ENCODE measurements at regions not wholly inside any gene's neighbourhood (a gene's known extent, or its start where the extent isn't known, plus 50 kb on each side); places are given as distances from the start of the nearest gene placed in this dataset.

DNA sequence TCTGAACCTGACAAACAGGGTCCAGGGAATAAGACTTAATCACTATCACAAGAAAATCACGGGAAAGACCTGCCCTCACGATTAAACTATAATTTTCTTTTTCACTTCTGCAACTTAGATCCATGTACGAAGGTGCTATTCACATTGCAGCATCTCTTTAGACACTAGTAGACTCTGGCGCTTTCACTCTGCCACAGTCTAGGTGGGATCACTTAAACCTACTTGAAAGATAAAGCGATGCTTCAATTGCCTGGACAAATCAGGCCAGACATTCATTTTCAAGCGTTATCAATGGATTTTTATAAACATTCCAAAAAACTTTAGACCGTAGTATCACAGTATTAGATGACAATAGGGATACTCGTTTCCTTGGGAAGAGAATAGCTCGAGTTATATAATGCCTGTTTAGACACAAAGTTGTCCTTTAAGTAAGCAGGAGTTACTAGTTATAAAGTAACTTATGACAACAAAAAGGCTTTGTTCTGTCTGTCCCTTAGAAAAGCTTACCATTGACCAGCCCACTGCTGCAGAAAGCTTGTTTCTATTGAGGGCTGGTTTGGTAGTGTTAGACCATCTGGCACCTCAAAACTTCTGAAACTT, 367.3 kb downstream of the UTRN start (continued):
- no peak for TF ChIP-seq NFYC (CRISPR knock-in tag; IDR thresholded peaks at IDR 0.05)
- TF ChIP-seq ZNF879 (CRISPR knock-in tag; IDR thresholded peaks at IDR 0.05) = no peak
- no peak for TF ChIP-seq ZNF605 (CRISPR knock-in tag; IDR thresholded peaks at IDR 0.05)
- no peak for TF ChIP-seq ZNF263 (CRISPR knock-in tag; IDR thresholded peaks at IDR 0.05)
- TF ChIP-seq MED13 (CRISPR knock-in tag; IDR thresholded peaks at IDR 0.05) = no peak
- no peak for TF ChIP-seq ZNF547 (CRISPR knock-in tag; IDR thresholded peaks at IDR 0.05)
- no peak for TF ChIP-seq PLRG1 (conservative IDR thresholded peaks at IDR 0.05)
- TF ChIP-seq ZNF329 (CRISPR knock-in tag; IDR thresholded peaks at IDR 0.05; ENCODE audit: low read depth) = no peak
- TF ChIP-seq, protein P1, sequence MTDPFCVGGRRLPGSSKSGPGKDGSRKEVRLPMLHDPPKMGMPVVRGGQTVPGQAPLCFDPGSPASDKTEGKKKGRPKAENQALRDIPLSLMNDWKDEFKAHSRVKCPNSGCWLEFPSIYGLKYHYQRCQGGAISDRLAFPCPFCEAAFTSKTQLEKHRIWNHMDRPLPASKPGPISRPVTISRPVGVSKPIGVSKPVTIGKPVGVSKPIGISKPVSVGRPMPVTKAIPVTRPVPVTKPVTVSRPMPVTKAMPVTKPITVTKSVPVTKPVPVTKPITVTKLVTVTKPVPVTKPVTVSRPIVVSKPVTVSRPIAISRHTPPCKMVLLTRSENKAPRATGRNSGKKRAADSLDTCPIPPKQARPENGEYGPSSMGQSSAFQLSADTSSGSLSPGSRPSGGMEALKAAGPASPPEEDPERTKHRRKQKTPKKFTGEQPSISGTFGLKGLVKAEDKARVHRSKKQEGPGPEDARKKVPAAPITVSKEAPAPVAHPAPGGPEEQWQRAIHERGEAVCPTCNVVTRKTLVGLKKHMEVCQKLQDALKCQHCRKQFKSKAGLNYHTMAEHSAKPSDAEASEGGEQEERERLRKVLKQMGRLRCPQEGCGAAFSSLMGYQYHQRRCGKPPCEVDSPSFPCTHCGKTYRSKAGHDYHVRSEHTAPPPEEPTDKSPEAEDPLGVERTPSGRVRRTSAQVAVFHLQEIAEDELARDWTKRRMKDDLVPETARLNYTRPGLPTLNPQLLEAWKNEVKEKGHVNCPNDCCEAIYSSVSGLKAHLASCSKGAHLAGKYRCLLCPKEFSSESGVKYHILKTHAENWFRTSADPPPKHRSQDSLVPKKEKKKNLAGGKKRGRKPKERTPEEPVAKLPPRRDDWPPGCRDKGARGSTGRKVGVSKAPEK (CRISPR knock-in tag; IDR thresholded peaks at IDR 0.05; ENCODE audit: borderline replicate concordance) = no peak
- no peak for TF ChIP-seq ZNF83 (CRISPR knock-in tag; IDR thresholded peaks at IDR 0.05; ENCODE audit: borderline replicate concordance)
- TF ChIP-seq TOE1 (CRISPR knock-in tag; IDR thresholded peaks at IDR 0.05) = no peak
- TF ChIP-seq, protein P2, sequence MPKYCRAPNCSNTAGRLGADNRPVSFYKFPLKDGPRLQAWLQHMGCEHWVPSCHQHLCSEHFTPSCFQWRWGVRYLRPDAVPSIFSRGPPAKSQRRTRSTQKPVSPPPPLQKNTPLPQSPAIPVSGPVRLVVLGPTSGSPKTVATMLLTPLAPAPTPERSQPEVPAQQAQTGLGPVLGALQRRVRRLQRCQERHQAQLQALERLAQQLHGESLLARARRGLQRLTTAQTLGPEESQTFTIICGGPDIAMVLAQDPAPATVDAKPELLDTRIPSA (CRISPR knock-in tag; IDR thresholded peaks at IDR 0.05; ENCODE audit: borderline replicate concordance) = no peak
- TF ChIP-seq TCF7 (IDR thresholded peaks at IDR 0.05; ENCODE audit: low read depth) = no peak; the same call in 1 of the 2 replicates
- TF ChIP-seq GLMP (CRISPR knock-in tag; IDR thresholded peaks at IDR 0.05; ENCODE audit: borderline replicate concordance) = no peak
- no peak for TF ChIP-seq KMT2A (CRISPR knock-in tag; IDR thresholded peaks at IDR 0.05)
- TF ChIP-seq POLR2A (IDR thresholded peaks at IDR 0.05; ENCODE audit: insufficient read depth in 1 of 2, low read depth in 2 of 2, low read length in 2 of 2) = no peak
- no peak for TF ChIP-seq ZNF274 (CRISPR knock-in tag; IDR thresholded peaks at IDR 0.05)
- TF ChIP-seq, protein P3, sequence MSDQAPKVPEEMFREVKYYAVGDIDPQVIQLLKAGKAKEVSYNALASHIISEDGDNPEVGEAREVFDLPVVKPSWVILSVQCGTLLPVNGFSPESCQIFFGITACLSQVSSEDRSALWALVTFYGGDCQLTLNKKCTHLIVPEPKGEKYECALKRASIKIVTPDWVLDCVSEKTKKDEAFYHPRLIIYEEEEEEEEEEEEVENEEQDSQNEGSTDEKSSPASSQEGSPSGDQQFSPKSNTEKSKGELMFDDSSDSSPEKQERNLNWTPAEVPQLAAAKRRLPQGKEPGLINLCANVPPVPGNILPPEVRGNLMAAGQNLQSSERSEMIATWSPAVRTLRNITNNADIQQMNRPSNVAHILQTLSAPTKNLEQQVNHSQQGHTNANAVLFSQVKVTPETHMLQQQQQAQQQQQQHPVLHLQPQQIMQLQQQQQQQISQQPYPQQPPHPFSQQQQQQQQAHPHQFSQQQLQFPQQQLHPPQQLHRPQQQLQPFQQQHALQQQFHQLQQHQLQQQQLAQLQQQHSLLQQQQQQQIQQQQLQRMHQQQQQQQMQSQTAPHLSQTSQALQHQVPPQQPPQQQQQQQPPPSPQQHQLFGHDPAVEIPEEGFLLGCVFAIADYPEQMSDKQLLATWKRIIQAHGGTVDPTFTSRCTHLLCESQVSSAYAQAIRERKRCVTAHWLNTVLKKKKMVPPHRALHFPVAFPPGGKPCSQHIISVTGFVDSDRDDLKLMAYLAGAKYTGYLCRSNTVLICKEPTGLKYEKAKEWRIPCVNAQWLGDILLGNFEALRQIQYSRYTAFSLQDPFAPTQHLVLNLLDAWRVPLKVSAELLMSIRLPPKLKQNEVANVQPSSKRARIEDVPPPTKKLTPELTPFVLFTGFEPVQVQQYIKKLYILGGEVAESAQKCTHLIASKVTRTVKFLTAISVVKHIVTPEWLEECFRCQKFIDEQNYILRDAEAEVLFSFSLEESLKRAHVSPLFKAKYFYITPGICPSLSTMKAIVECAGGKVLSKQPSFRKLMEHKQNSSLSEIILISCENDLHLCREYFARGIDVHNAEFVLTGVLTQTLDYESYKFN (CRISPR knock-in tag; conservative IDR thresholded peaks at IDR 0.05) = peak; percentile 80

All from HepG2 (cell line).